ENCODE measurements at regions not wholly inside any gene's neighbourhood (a gene's known extent, or its start where the extent isn't known, plus 50 kb on each side); places are given as distances from the start of the nearest gene placed in this dataset.

DNA sequence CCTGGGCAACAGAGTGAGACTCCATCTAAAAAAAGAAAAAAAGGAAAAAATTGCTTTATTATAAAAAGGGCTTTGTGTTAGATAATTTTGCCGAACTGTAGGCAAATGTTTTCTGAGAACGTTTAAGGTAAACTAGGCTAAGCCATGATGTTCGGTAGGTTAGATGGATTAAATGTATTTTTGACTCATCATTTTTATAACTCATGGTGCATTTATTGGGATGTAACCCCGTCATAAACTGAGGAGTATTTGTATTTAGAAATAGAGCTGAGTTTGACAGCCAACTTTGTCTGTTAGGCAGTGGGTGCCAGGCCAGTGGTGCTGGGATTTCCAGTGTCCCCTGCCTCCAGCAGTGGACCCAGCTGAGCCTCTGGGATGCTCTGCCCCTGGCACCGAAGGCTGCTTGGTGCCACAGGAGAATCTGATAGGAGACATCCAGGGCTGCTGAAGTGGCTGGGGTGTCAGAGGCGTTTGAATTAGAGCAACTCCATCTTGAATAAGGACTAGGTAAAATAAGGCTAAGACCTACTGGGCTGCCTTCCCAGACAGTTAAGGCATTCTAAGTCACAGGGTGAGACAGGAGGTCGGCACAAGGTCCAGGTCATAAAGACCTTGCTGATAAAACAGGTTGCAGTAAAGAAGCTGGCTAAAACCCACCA, 114.9 kb upstream of the EEPD1 start:
- TF ChIP-seq, protein P1, sequence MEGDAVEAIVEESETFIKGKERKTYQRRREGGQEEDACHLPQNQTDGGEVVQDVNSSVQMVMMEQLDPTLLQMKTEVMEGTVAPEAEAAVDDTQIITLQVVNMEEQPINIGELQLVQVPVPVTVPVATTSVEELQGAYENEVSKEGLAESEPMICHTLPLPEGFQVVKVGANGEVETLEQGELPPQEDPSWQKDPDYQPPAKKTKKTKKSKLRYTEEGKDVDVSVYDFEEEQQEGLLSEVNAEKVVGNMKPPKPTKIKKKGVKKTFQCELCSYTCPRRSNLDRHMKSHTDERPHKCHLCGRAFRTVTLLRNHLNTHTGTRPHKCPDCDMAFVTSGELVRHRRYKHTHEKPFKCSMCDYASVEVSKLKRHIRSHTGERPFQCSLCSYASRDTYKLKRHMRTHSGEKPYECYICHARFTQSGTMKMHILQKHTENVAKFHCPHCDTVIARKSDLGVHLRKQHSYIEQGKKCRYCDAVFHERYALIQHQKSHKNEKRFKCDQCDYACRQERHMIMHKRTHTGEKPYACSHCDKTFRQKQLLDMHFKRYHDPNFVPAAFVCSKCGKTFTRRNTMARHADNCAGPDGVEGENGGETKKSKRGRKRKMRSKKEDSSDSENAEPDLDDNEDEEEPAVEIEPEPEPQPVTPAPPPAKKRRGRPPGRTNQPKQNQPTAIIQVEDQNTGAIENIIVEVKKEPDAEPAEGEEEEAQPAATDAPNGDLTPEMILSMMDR (IDR thresholded peaks at IDR 0.05), result no peak
- no peak for TF ChIP-seq POLR2A (IDR thresholded peaks at IDR 0.05)
